Astrocyte (in vitro differentiated cells and primary cell): ENCODE measurements at regions not wholly inside any gene's neighbourhood (a gene's known extent, or its start where the extent isn't known, plus 50 kb on each side); places are given as distances from the start of the nearest gene placed in this dataset.
A peak's percentile ranks its signal among the peaks of the same experiment; 100 is the strongest.

Experiments used
- DNase-seq: peaks from one replicate; pipeline ENCODE4 v3.0.0-alpha.2; 2010; ENCODE audit warnings: low read depth
- FAIRE-seq: peaks from 2 replicates; lab custom pipeline; 2011; peaks lifted over from hg19 to GRCh38; lab: Jason Lieb, UNC
- H2AFZ ChIP-seq: 2 replicates; pipeline ENCODE4 v1.6.0; 2012; ENCODE audit warnings: low read depth, low read length, inconsistent platforms
- H3K27ac ChIP-seq: 2 replicates; pipeline ENCODE4 v1.5.1; 2011; ENCODE audit warnings: low read depth, low read length, inconsistent platforms
- H3K27me3 ChIP-seq: 2 replicates; pipeline ENCODE4 v1.6.0; 2011; ENCODE audit warnings: low read length, inconsistent platforms; ENCODE audit not compliant: insufficient read depth
- H3K36me3 ChIP-seq: 2 replicates; pipeline ENCODE4 v1.5.1; 2011; ENCODE audit warnings: low read length, inconsistent platforms; ENCODE audit not compliant: insufficient read depth
- H3K4me1 ChIP-seq: 2 replicates; pipeline ENCODE4 v1.5.1; 2011; ENCODE audit warnings: low read length, inconsistent platforms; ENCODE audit not compliant: insufficient read depth
- H3K4me2 ChIP-seq: 2 replicates; pipeline ENCODE4 v1.6.0; 2012; ENCODE audit warnings: low read length, inconsistent platforms
- H3K4me3 ChIP-seq: 2 replicates; pipeline ENCODE4 v1.5.1; 2011; ENCODE audit warnings: low read depth, mild to moderate bottlenecking, low read length, inconsistent platforms; ENCODE audit not compliant: insufficient read depth
- H3K79me2 ChIP-seq: 2 replicates; pipeline ENCODE4 v1.6.0; 2012; ENCODE audit warnings: mild to moderate bottlenecking, low read length, inconsistent platforms; ENCODE audit not compliant: insufficient read depth
- H3K9ac ChIP-seq: 2 replicates; pipeline ENCODE4 v1.6.0; 2012; ENCODE audit warnings: mild to moderate bottlenecking, low read length, inconsistent platforms
- H3K9me3 ChIP-seq: 2 replicates; pipeline ENCODE4 v1.5.1; 2012; ENCODE audit warnings: low read depth, mild to moderate bottlenecking, low read length, inconsistent platforms; ENCODE audit not compliant: insufficient read depth
- H4K20me1 ChIP-seq: 2 replicates; pipeline ENCODE4 v1.6.0; 2012; ENCODE audit warnings: low read length, inconsistent platforms; ENCODE audit not compliant: insufficient read depth
- H3K27ac Mint-ChIP-seq: one replicate; pipeline ENCODE4 v1.8.0; 2021; ENCODE audit warnings: mild to moderate bottlenecking, mixed read lengths; ENCODE audit not compliant: unreplicated experiment
- H3K27me3 Mint-ChIP-seq: one replicate; pipeline ENCODE4 v1.8.0; 2021; ENCODE audit warnings: low read depth, mixed read lengths; ENCODE audit not compliant: unreplicated experiment
- H3K36me3 Mint-ChIP-seq: one replicate; pipeline ENCODE4 v1.8.0; 2021; ENCODE audit warnings: low read depth, mixed read lengths; ENCODE audit not compliant: unreplicated experiment
- H3K4me1 Mint-ChIP-seq: one replicate; pipeline ENCODE4 v1.8.0; 2021; ENCODE audit warnings: low read depth, mixed read lengths; ENCODE audit not compliant: unreplicated experiment
- H3K4me3 Mint-ChIP-seq: one replicate; pipeline ENCODE4 v1.8.0; 2021; ENCODE audit warnings: mild to moderate bottlenecking, moderate library complexity, mixed read lengths; ENCODE audit not compliant: unreplicated experiment
- H3K9me3 Mint-ChIP-seq: one replicate; pipeline ENCODE4 v1.8.0; 2021; ENCODE audit warnings: mild to moderate bottlenecking, mixed read lengths; ENCODE audit not compliant: unreplicated experiment
- CTCF ChIP-seq: IDR thresholded peaks from 2 replicates; pipeline ENCODE4 v1.5.1; 2011; ENCODE audit warnings: low read depth, mild to moderate bottlenecking, inconsistent platforms, low read length, moderate library complexity; ENCODE audit not compliant: insufficient read depth
- EZH2 ChIP-seq: IDR thresholded peaks from 2 replicates; pipeline ENCODE4 v1.6.1; 2012; ENCODE audit warnings: mild to moderate bottlenecking, low read length, inconsistent platforms; ENCODE audit not compliant: insufficient read depth

GRCh38 chr10:44742248-44742647 is 168.9 kb upstream of the TMEM72 start:
- no peak overlapping the region for H2AFZ ChIP-seq
- H3K27me3 Mint-ChIP-seq: no peaks in the 10 kb centered on the region
- H3K27ac Mint-ChIP-seq: no peak overlapping the region
- no peaks in the 10 kb centered on the region for H3K9me3 Mint-ChIP-seq
- no peaks in the 10 kb centered on the region for H3K4me1 ChIP-seq
- no peaks in the 10 kb centered on the region for H3K79me2 ChIP-seq
- no peak overlapping the region for H3K9ac ChIP-seq
- no peak overlapping the region for H3K4me3 Mint-ChIP-seq
- H3K36me3 Mint-ChIP-seq: no peaks in the 10 kb centered on the region
- DNase-seq (peak; percentile 73), FAIRE-seq (no peak)
- no peak overlapping the region for H3K4me3 ChIP-seq
- no peak overlapping the region for H3K4me2 ChIP-seq
- no peak overlapping the region for H3K27ac ChIP-seq
- peaks cover 2% of the 10 kb centered on the region for H3K4me1 Mint-ChIP-seq
- no peaks in the 10 kb centered on the region for H3K9me3 ChIP-seq
- no peak for TF ChIP-seq CTCF
- no peak for TF ChIP-seq EZH2
- H3K36me3 ChIP-seq: no peaks in the 10 kb centered on the region
- no peaks in the 10 kb centered on the region for H4K20me1 ChIP-seq
- peaks cover under 1% of the 10 kb centered on the region for H3K27me3 ChIP-seq

- Histone ChIP-seq H3K4me1 (no peaks in the 10 kb centered on the region), H3K27me3 (peaks cover 2% of the 10 kb centered on the region), H3K4me2 (no peak overlapping the region), H3K27ac (no peak overlapping the region), H3K79me2 (no peaks in the 10 kb centered on the region), H3K4me3 (no peak overlapping the region), H3K9me3 (no peaks in the 10 kb centered on the region), H3K9ac (no peak overlapping the region), H2AFZ (no peak overlapping the region), H4K20me1 (no peaks in the 10 kb centered on the region), H3K36me3 (no peaks in the 10 kb centered on the region)
- FAIRE-seq: no peak
- Mint-ChIP-seq H3K4me3 (no peak overlapping the region), H3K36me3 (no peaks in the 10 kb centered on the region), H3K9me3 (peaks cover 2% of the 10 kb centered on the region), H3K4me1 (peaks cover 2% of the 10 kb centered on the region), H3K27me3 (peaks cover 1% of the 10 kb centered on the region), H3K27ac (no peak overlapping the region)
- TF ChIP-seq CTCF (no peak), EZH2 (no peak)
- DNase-seq: no peak
Observed at GRCh38 chr10:44743535-44743934, 167.6 kb upstream of the TMEM72 start.

GRCh38 chr10:44745920-44746319 is 165.2 kb upstream of the TMEM72 start:
- no peaks in the 10 kb centered on the region for H3K36me3 Mint-ChIP-seq
- Histone ChIP-seq H3K36me3 (no peaks in the 10 kb centered on the region), H3K27ac (no peak overlapping the region), H3K4me1 (no peaks in the 10 kb centered on the region), H3K9ac (no peak overlapping the region), H3K9me3 (no peaks in the 10 kb centered on the region), H3K27me3 (peaks cover 2% of the 10 kb centered on the region), H3K4me2 (no peak overlapping the region), H3K4me3 (no peak overlapping the region), H3K79me2 (no peaks in the 10 kb centered on the region), H4K20me1 (no peaks in the 10 kb centered on the region), H2AFZ (no peak overlapping the region)
- DNase-seq (no peak), FAIRE-seq (no peak)
- peaks cover 2% of the 10 kb centered on the region for H3K9me3 Mint-ChIP-seq
- H3K4me1 Mint-ChIP-seq: peaks cover 2% of the 10 kb centered on the region
- TF ChIP-seq EZH2 (no peak), CTCF (no peak)
- H3K27me3 Mint-ChIP-seq: peaks cover 2% of the 10 kb centered on the region
- H3K4me3 Mint-ChIP-seq: no peak overlapping the region
- H3K27ac Mint-ChIP-seq: no peak overlapping the region
